ENCODE measurements at regions not wholly inside any gene's neighbourhood (a gene's known extent, or its start where the extent isn't known, plus 50 kb on each side); places are given as distances from the start of the nearest gene placed in this dataset.
"Not testable (repeated sequence)": the region's sequence is repeated elsewhere in the genome, so short reads cannot be mapped to it uniquely, and the experiment has no call there.

DNA sequence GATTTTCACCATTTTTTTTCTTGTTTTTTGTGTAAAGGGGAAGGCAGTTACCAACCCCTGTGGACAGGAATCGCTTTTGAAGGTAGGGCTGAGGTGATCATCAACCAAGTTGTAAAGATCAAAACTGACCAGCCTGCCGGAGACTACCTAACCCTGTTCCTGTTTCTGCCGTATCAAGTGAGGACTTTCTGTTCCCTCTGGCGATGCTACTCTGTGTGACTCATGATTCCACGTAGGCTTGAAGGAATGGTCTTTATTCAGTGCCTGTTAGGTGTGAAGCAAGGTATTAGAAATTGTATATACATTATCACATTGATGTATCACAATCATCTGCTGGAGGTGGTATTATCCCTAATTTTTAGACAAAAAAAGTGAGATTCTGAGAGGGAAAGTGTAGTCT lies 161.3 kb downstream of the SOX4 start:
- no peaks in the 10 kb centered on the region for H3K9me3 ChIP-seq
- no peak for DNase-seq
- intact Hi-C loops (cut with DNase I; ENCODE audit: low total_unique reads): no loop called here
- H3K4me1 ChIP-seq: peaks cover 0 to 24% (median 0%) of the 10 kb centered on the region in 4 donors
- H3K36me3 ChIP-seq: no peaks in the 10 kb centered on the region
- H3K27ac ChIP-seq: no peak overlapping the region
- H3K4me3 ChIP-seq: no peak overlapping the region
- no peaks in the 10 kb centered on the region for H3K27me3 ChIP-seq
- TF ChIP-seq, protein P1, sequence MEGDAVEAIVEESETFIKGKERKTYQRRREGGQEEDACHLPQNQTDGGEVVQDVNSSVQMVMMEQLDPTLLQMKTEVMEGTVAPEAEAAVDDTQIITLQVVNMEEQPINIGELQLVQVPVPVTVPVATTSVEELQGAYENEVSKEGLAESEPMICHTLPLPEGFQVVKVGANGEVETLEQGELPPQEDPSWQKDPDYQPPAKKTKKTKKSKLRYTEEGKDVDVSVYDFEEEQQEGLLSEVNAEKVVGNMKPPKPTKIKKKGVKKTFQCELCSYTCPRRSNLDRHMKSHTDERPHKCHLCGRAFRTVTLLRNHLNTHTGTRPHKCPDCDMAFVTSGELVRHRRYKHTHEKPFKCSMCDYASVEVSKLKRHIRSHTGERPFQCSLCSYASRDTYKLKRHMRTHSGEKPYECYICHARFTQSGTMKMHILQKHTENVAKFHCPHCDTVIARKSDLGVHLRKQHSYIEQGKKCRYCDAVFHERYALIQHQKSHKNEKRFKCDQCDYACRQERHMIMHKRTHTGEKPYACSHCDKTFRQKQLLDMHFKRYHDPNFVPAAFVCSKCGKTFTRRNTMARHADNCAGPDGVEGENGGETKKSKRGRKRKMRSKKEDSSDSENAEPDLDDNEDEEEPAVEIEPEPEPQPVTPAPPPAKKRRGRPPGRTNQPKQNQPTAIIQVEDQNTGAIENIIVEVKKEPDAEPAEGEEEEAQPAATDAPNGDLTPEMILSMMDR (IDR thresholded peaks at IDR 0.05): no peak

DNA sequence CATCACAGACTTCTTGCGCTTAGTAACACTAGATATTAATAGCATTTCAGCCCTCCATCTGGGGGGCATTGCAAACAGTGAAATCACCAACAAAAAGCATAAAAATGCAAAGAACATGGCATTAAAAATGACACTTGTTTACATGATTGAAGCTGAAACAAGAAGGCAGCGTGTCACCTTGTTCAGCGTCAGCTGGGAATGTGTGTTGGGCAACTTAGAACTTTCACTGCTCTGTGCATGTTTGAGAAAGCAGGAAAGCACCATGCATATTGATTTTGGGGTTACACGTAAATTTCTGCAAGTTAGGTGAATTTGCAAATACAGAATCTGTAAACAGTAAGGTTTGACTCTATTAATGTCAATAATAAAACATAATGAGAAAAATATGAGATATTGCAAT lies 162.9 kb downstream of the SOX4 start:
- H3K4me1 ChIP-seq: peaks cover 0 to 24% (median 0%) of the 10 kb centered on the region in 4 donors
- no peak for DNase-seq
- TF ChIP-seq, protein P1 (IDR thresholded peaks at IDR 0.05): no peak
- no peak overlapping the region for H3K4me3 ChIP-seq
- intact Hi-C loops (cut with DNase I; ENCODE audit: low total_unique reads): no loop called here
- H3K9me3 ChIP-seq: no peaks in the 10 kb centered on the region
- no peak overlapping the region for H3K27ac ChIP-seq
- H3K27me3 ChIP-seq: no peaks in the 10 kb centered on the region
- H3K36me3 ChIP-seq: no peaks in the 10 kb centered on the region

DNA sequence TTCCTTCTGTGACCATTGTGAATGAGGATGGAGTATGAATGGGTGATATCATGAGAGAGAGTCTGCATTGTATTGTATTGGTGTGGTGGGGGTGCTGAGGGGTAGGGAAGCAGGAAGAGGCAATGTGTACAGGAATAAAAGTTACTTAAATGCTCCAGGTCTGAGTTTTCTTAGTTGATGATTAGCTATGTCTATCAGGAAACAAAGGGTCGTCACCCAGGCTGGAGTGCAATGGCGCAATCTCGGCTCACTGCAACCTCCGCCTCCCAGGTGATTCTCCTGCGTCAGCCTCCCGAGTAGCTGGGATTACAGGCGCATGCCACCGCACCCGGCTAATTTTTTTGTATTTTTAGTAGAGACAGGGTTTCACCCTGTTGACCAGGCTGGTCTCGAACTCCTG lies 163.8 kb downstream of the SOX4 start:
- H3K4me3 ChIP-seq; H3K36me3 ChIP-seq; DNase-seq; H3K9me3 ChIP-seq; H3K27ac ChIP-seq; H3K27me3 ChIP-seq; intact Hi-C loops (cut with DNase I; ENCODE audit: low total_unique reads): not testable (repeated sequence)
- peaks cover 0 to 24% (median 0%) of the 10 kb centered on the region in 4 donors for H3K4me1 ChIP-seq

DNA sequence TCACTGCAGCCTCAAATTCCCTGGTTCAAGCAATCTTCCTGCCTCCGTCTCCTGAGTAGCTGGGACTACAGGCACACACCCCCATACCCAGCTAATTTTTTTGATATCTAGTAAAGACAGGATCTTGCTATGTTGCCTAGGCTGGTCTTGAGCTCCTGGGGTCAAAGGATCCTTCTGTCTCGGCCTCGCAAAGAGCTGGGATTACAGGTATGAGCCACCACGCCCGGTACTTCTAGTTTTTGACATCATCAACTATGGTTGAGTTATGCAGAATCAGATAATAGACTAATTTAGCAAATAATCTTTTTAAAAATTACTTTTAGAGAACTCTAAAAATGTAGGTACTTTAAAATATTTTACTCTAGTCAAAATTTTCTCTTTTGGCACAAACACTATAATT lies 166.2 kb downstream of the SOX4 start:
- Histone ChIP-seq H3K27ac (no peak overlapping the region), H3K4me1 (peaks cover 0 to under 1% (median 0%) of the 10 kb centered on the region in 4 donors), H3K27me3 (no peaks in the 10 kb centered on the region), H3K9me3 (no peaks in the 10 kb centered on the region), H3K4me3 (no peak overlapping the region), H3K36me3 (peaks cover 0 to 5% (median 0%) of the 10 kb centered on the region in 3 donors)
- intact Hi-C loops (cut with DNase I; ENCODE audit: low total_unique reads): no loop called here
- TF ChIP-seq, protein P1 (IDR thresholded peaks at IDR 0.05): no peak
- no peak for DNase-seq

DNA sequence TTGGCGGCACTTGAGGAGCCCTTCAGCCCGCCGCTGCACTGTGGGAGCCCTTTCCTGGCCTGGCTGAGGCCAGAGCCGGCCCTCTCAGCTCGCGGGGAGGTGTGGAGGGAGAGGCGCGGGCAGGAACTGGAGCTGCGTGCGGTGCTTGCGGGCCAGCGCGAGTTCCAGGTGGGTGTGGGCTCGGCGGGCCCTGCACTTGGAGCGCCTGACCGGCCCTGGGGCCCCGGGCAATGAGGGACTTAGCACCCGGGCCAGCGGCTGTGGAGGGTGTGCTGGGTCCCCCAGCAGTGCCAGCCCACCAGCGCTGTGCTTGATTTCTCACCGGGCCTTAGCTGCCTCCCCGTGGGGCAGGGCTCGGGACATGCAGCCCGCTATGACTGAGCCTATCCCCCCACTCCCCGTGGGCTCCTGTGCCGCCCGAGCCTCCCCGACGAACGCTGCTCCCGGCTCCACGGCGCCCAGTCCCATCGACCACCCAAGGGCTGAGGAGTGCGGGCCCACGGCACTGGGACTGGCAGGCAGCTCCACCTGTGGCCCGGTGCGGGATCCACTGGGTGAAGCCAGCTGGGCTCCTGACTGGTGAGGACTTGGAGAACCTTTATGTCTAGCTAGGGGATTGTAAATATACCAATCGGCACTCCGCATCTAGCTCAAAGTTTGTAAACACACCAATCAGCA lies 167.6 kb downstream of the SOX4 start:
- H3K4me1 ChIP-seq; H3K36me3 ChIP-seq; DNase-seq; H3K27me3 ChIP-seq; intact Hi-C loops (cut with DNase I; ENCODE audit: low total_unique reads); H3K9me3 ChIP-seq; H3K27ac ChIP-seq; H3K4me3 ChIP-seq: not testable (repeated sequence)

DNA sequence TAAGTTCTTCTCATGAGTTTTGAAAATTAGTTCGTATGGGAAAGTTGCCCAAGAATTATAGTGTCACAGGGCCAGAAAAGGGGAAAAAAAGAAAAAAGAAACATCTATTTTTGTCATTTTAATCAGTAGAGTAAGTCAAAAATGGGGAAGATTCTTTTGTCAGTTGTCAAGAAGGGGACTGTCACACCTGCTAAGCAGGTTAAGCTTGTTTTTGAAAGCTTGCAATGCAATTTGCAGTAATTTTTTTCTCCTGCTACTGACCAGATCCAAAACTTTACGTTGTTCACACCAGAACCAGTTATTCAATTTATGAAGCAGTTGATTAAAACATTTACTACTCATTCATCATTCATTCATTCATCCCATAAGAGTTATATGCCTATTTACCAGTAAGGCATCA lies 171.4 kb downstream of the SOX4 start:
- H3K27ac ChIP-seq: no peak overlapping the region

More for the DNA sequence above, 171.4 kb downstream of the SOX4 start:
- TF ChIP-seq, protein P1 (IDR thresholded peaks at IDR 0.05): no peak
- H3K9me3 ChIP-seq: no peaks in the 10 kb centered on the region
- peaks cover 0 to 5% (median 0%) of the 10 kb centered on the region in 3 donors for H3K36me3 ChIP-seq
- no peaks in the 10 kb centered on the region for H3K27me3 ChIP-seq
- DNase-seq: no peak
- peaks cover 0 to 20% (median 7%) of the 10 kb centered on the region in 4 donors for H3K4me1 ChIP-seq
- H3K4me3 ChIP-seq: no peak overlapping the region
- intact Hi-C loops (cut with DNase I; ENCODE audit: low total_unique reads): no loop called here
